ENCODE measurements at regions not wholly inside any gene's neighbourhood (a gene's known extent, or its start where the extent isn't known, plus 50 kb on each side); places are given as distances from the start of the nearest gene placed in this dataset.

- Histone ChIP-seq H4K20me1 (ENCODE audit: insufficient read depth) (no peaks in the 10 kb centered on the region), H3K27ac (peak overlapping the region; percentile 52), H3K9me3 (ENCODE audit: low read depth) (no peaks in the 10 kb centered on the region), H3K4me3 (no peak overlapping the region), H3K4me1 (ENCODE audit: insufficient read depth) (peaks cover 17% of the 10 kb centered on the region), H3K36me3 (ENCODE audit: low read depth) (no peaks in the 10 kb centered on the region; the same call in 1 of the 2 replicates), H3K79me2 (ENCODE audit: insufficient read depth) (peaks cover 90% of the 10 kb centered on the region), H3K9me2 (ENCODE audit: insufficient read depth) (no peaks in the 10 kb centered on the region), H3K9ac (no peak overlapping the region), H2AFZ (no peak overlapping the region), H3F3A (ENCODE audit: insufficient read depth) (0 out of 2 replicates have a peak, but pooled peaks cover 3% of the 10 kb centered on the region), H3K27me3 (replicated peaks; ENCODE audit: insufficient read depth) (no peaks in the 10 kb centered on the region), H3K4me2 (ENCODE audit: unreplicated experiment) (no peak overlapping the region)
- no peak for TF ChIP-seq EZH2 (IDR thresholded peaks at IDR 0.05; ENCODE audit: insufficient read depth, poor library complexity, severe bottlenecking)
- TF ChIP-seq EZH2phosphoT487 (IDR thresholded peaks at IDR 0.05; ENCODE audit: insufficient read depth, low read depth), result no peak
- in situ Hi-C loops (cut with MboI), result no loop called here
- no peak for DNase-seq
- WGBS, 2 experiments (ENCODE audit: low coverage in 1 of 2, low lambda C conversion rate in 2 of 2, missing lambda C conversion rate in 2 of 2), result 90 to 95% methylated on average over 2 of the region's 2 CpGs
These were observed 513.2 kb upstream of the WWC1 start for GRCh38 chr5:167778228-167778627.

GRCh38 chr5:167779644-167780043, 511.8 kb upstream of the WWC1 start:
- Histone ChIP-seq H2AFZ (no peak overlapping the region), H3K36me3 (ENCODE audit: low read depth) (no peaks in the 10 kb centered on the region; the same call in 1 of the 2 replicates), H3K4me3 (no peak overlapping the region), H3K27ac (no peak overlapping the region), H3K79me2 (ENCODE audit: insufficient read depth) (peaks cover 91% of the 10 kb centered on the region), H3K9ac (no peak overlapping the region), H3K4me1 (ENCODE audit: insufficient read depth) (peaks cover 21% of the 10 kb centered on the region), H3K4me2 (ENCODE audit: unreplicated experiment) (no peak overlapping the region), H3K9me3 (ENCODE audit: low read depth) (no peaks in the 10 kb centered on the region), H3K9me2 (ENCODE audit: insufficient read depth) (no peaks in the 10 kb centered on the region), H4K20me1 (ENCODE audit: insufficient read depth) (no peaks in the 10 kb centered on the region), H3K27me3 (replicated peaks; ENCODE audit: insufficient read depth) (no peaks in the 10 kb centered on the region), H3F3A (ENCODE audit: insufficient read depth) (0 out of 2 replicates have a peak, but pooled peaks cover 6% of the 10 kb centered on the region)
- no peak for DNase-seq
- 84 to 88% methylated on average over 3 of the region's 3 CpGs for WGBS, 2 experiments (ENCODE audit: low coverage in 1 of 2, low lambda C conversion rate in 2 of 2, missing lambda C conversion rate in 2 of 2)
- in situ Hi-C loops (cut with MboI), result no loop called here
- TF ChIP-seq EZH2phosphoT487 (IDR thresholded peaks at IDR 0.05; ENCODE audit: insufficient read depth, low read depth), result no peak
- no peak for TF ChIP-seq EZH2 (IDR thresholded peaks at IDR 0.05; ENCODE audit: insufficient read depth, poor library complexity, severe bottlenecking)

- Histone ChIP-seq H3K27ac (no peak overlapping the region), H3F3A (ENCODE audit: insufficient read depth) (peaks cover 10% of the 10 kb centered on the region), H3K4me3 (no peak overlapping the region), H2AFZ (no peak overlapping the region), H3K4me2 (ENCODE audit: unreplicated experiment) (no peak overlapping the region), H3K27me3 (replicated peaks; ENCODE audit: insufficient read depth) (no peaks in the 10 kb centered on the region), H3K4me1 (ENCODE audit: insufficient read depth) (peaks cover 26% of the 10 kb centered on the region), H4K20me1 (ENCODE audit: insufficient read depth) (no peaks in the 10 kb centered on the region), H3K9me2 (ENCODE audit: insufficient read depth) (no peaks in the 10 kb centered on the region), H3K79me2 (ENCODE audit: insufficient read depth) (peaks cover 91% of the 10 kb centered on the region), H3K9ac (no peak overlapping the region), H3K36me3 (ENCODE audit: low read depth) (no peaks in the 10 kb centered on the region; the same call in 1 of the 2 replicates), H3K9me3 (ENCODE audit: low read depth) (no peaks in the 10 kb centered on the region)
- in situ Hi-C loops (cut with MboI), result no loop called here
- 75 to 82% methylated on average over 6 of the region's 6 CpGs for WGBS, 2 experiments (ENCODE audit: low coverage in 1 of 2, low lambda C conversion rate in 2 of 2, missing lambda C conversion rate in 2 of 2)
- no peak for DNase-seq
- no peak for TF ChIP-seq EZH2 (IDR thresholded peaks at IDR 0.05; ENCODE audit: insufficient read depth, poor library complexity, severe bottlenecking)
- TF ChIP-seq EZH2phosphoT487 (IDR thresholded peaks at IDR 0.05; ENCODE audit: insufficient read depth, low read depth), result no peak
These were observed 511.3 kb upstream of the WWC1 start for GRCh38 chr5:167780177-167780576.

GRCh38 chr5:167783145-167783817, 508.2 kb upstream of the WWC1 start:
- in situ Hi-C loops (cut with MboI), result no loop called here
- Histone ChIP-seq H3K36me3 (ENCODE audit: low read depth) (no peaks in the 10 kb centered on the region), H3K4me2 (ENCODE audit: unreplicated experiment) (no peak overlapping the region), H2AFZ (no peak overlapping the region), H3K9me3 (ENCODE audit: low read depth) (no peaks in the 10 kb centered on the region), H3K4me1 (ENCODE audit: insufficient read depth) (peaks cover 41% of the 10 kb centered on the region), H3K27me3 (replicated peaks; ENCODE audit: insufficient read depth) (no peaks in the 10 kb centered on the region), H3F3A (ENCODE audit: insufficient read depth) (peaks cover 40% of the 10 kb centered on the region), H4K20me1 (ENCODE audit: insufficient read depth) (no peaks in the 10 kb centered on the region), H3K27ac (no peak overlapping the region), H3K9me2 (ENCODE audit: insufficient read depth) (no peaks in the 10 kb centered on the region), H3K9ac (no peak overlapping the region), H3K79me2 (ENCODE audit: insufficient read depth) (peaks cover 69% of the 10 kb centered on the region), H3K4me3 (no peak overlapping the region)
- WGBS, 2 experiments (ENCODE audit: low coverage in 1 of 2, low lambda C conversion rate in 2 of 2, missing lambda C conversion rate in 2 of 2), result 96 to 97% methylated on average over 9 of the region's 9 CpGs
- TF ChIP-seq EZH2phosphoT487 (IDR thresholded peaks at IDR 0.05; ENCODE audit: insufficient read depth, low read depth), result no peak
- TF ChIP-seq EZH2 (IDR thresholded peaks at IDR 0.05; ENCODE audit: insufficient read depth, poor library complexity, severe bottlenecking), result no peak
- no peak for DNase-seq
